Large intestine (tissue), 3 donors: ENCODE measurements at regions not wholly inside any gene's neighbourhood (a gene's known extent, or its start where the extent isn't known, plus 50 kb on each side); places are given as distances from the start of the nearest gene placed in this dataset.
"Not testable (repeated sequence)": the region's sequence is repeated elsewhere in the genome, so short reads cannot be mapped to it uniquely, and the experiment has no call there.

Source experiments
- DNase-seq, 2 donors: peaks; one replicate each; pipeline versions ENCODE4 v3.0.0 to v3.0.0-alpha.2; 2013
- H3K27ac ChIP-seq: one replicate; pipeline ENCODE4 v1.5.1; 2013; ENCODE audit warnings: low read length
- H3K27me3 ChIP-seq: 2 replicates; pipeline ENCODE4 v1.6.1; 2013; ENCODE audit warnings: low read length; ENCODE audit not compliant: control insufficient read depth, insufficient read depth
- H3K36me3 ChIP-seq: 2 replicates; pipeline ENCODE4 v1.6.1; 2013; ENCODE audit warnings: low read length; ENCODE audit not compliant: control insufficient read depth, insufficient read depth
- H3K4me1 ChIP-seq: one replicate; pipeline ENCODE4 v1.6.1; 2013; ENCODE audit warnings: low read length; ENCODE audit not compliant: control insufficient read depth, insufficient read depth
- H3K4me3 ChIP-seq: one replicate; pipeline ENCODE4 v1.5.1; 2013; ENCODE audit warnings: low read length
- H3K9me3 ChIP-seq: one replicate; pipeline ENCODE4 v1.6.1; 2013; ENCODE audit warnings: mild to moderate bottlenecking, low read depth, low read length, moderate library complexity; ENCODE audit not compliant: control insufficient read depth
- WGBS: methylation state at CpG from one replicate; pipeline ENCODE4 v1.1.5; 2013; ENCODE audit warnings: low lambda C conversion rate; ENCODE audit not compliant: insufficient coverage; 5-methylcytosine and 5-hydroxymethylcytosine counted together

DNA sequence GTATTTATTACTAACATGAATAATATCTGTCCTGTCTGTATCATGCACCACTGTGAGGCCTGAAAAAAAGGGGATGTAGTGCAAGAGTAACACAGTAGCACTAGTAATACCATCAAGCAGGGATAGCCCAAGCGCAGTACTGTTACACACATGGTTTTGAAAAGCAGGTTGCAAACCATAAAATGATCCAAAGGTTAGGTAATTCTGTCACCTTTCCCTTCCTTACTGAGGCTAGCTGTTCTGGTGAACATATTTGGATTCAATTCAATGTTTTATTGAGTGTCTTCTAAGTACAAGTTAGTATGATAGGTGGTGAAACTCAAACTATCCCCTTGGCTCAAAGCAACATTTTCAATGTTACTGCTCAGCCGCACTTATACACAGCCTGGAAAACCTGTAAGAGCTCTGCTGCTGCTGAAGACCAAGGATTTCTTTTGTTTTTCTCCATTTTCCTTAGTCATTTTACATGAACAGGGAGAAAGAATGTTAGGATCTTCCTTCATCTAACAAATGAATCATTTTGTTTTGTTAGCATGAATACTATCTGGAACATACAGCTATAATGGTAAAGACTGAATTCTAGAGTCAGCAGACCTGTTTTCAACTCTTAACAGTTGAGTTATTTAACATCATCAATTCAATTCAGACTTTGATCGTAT, 102.5 kb upstream of the ITPRID2 start:
- Histone ChIP-seq H3K27me3 (no peaks in the 10 kb centered on the region), H3K4me1 (peaks cover 48% of the 10 kb centered on the region), H3K36me3 (no peaks in the 10 kb centered on the region), H3K9me3 (no peaks in the 10 kb centered on the region), H3K4me3 (no peak overlapping the region), H3K27ac (peak overlapping the region; percentile 82)
- DNase-seq, result peak in 1 of 2 donors; percentile 61
- 100% methylated on average over 1 of the region's 3 CpGs for WGBS

DNA sequence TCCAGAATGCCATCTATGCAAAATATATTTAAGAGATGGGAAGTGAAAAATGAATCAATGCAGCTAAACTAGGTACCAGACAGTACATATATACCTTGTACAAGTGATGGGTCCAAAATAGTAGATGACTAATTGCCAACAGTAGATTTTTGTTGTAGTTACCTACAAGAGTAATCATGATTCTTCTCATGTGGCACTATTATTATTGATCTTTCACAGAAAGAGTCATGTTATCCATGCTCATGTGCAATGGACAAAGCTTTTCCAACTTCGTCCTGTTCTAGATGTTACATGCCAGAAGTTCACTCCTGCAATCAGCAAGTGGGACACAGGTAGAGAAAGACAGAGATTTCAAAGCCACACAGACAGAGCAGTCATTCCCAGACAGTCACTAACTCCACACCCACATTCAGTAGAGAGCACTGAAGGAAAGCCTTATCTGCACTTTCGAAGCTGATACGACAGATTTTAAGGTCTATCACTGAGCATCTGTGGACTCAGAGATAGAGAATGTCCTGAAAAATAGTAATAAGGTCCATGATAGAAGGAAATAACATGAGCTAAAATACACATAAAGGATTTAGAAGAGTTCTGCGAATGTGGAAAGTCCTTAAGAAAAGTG, 101.6 kb upstream of the ITPRID2 start:
- peaks cover 44% of the 10 kb centered on the region for H3K4me1 ChIP-seq
- no peaks in the 10 kb centered on the region for H3K9me3 ChIP-seq
- no CpG with 5 or more reads among the region's 4 CpGs for WGBS
- no peaks in the 10 kb centered on the region for H3K27me3 ChIP-seq
- no peaks in the 10 kb centered on the region for H3K36me3 ChIP-seq
- no peak overlapping the region for H3K4me3 ChIP-seq
- peak overlapping the region; percentile 82 for H3K27ac ChIP-seq
- peak in 1 of 2 donors; percentile 30 for DNase-seq

DNA sequence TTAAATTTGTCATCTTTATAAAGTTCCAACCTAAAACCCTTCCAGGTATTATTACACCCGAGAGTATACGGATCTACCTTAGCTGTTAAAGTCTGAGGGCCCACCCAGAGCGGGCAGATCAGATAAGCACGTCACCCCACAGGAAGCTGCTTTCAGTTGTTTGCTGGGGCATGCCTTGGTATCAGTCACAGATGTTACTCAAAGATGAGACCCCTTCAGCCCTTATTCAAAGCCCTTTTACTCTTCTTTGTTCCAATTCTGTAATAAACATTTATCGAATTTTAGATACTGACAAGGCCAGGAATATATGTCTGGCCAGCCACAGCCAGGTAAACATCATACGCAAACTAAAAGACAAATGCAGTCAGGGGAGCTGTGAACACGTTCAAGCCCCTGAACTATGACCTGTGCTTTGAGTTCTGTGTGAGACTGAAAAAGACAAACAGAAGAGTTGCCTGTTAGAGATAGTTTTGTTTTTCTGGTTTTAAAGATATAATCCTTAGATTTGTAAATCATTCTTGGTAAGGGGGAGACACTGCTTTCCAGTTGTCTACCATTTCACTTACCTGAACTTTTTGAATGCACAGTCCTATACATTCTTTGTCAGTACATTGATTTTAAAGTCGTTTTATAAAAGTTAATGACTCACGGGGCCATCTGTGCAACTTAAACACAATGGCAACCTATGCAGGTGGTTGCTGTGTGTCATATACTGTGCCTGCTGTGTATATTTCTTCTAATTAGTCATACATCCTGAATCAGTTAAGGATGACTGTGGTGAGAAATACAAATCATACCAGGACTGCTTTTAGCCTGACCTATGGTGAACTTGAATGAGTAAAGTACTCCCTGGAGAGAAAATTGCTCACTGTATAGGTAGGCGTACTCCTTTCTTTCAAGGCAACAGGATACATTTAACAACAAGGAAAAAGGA, 100.5 kb upstream of the ITPRID2 start:
- Histone ChIP-seq H3K4me3 (no peak overlapping the region), H3K27ac (peak overlapping the region; percentile 82), H3K27me3 (no peaks in the 10 kb centered on the region), H3K4me1 (peaks cover 44% of the 10 kb centered on the region), H3K9me3 (no peaks in the 10 kb centered on the region), H3K36me3 (no peaks in the 10 kb centered on the region)
- DNase-seq, result peak in 1 of 2 donors; percentile 61
- 17% methylated on average over 3 of the region's 10 CpGs for WGBS

DNA sequence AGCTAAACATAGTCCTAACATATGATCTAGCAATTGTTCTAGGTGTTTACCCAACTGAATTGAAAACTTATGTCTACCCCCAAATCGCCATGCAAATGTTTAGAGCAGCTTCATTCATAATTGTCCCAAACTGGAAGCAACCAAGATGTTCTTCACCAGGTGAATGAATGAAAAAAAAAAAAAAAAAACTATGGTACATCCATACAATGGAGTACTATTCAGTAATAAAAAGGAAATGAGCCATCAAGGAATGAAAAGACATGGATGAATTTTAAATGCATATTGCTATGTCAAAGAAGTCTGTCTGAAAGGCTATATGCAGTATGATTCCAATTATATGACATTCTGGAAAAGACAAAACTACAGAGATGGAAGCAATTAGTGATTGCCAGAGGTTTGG, 98.6 kb upstream of the ITPRID2 start:
- Histone ChIP-seq H3K4me1 (peaks cover 32% of the 10 kb centered on the region), H3K36me3 (no peaks in the 10 kb centered on the region), H3K27me3 (no peaks in the 10 kb centered on the region), H3K9me3 (no peaks in the 10 kb centered on the region), H3K27ac (no peak overlapping the region), H3K4me3 (no peak overlapping the region)
- DNase-seq, result no peak
- WGBS, result no CpG with 5 or more reads among the region's 1 CpG

DNA sequence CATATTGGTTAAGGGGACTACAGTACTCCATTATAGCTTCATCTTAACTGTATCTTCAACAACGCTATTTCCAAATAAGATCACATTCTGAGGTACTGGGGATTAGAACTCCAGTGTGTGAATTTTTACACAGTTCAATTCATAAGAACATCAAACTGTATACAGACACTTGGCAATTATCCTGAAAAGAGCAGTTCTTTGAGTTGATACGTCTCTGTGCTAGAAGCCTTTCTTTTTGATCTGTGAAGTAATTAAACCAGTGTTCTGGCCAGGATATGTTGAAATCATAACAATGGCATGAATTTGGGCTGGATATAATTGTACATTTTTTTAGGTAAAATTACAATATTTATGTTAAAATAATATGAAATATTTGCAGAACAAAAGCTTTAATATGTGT, 93.5 kb upstream of the ITPRID2 start:
- H3K27me3 ChIP-seq, result no peaks in the 10 kb centered on the region
- H3K27ac ChIP-seq, result no peak overlapping the region
- WGBS, result 100% methylated on average over 1 of the region's 2 CpGs
- no peak overlapping the region for H3K4me3 ChIP-seq
- H3K9me3 ChIP-seq, result no peaks in the 10 kb centered on the region
- no peaks in the 10 kb centered on the region for H3K36me3 ChIP-seq
- no peak for DNase-seq
- H3K4me1 ChIP-seq, result no peaks in the 10 kb centered on the region

DNA sequence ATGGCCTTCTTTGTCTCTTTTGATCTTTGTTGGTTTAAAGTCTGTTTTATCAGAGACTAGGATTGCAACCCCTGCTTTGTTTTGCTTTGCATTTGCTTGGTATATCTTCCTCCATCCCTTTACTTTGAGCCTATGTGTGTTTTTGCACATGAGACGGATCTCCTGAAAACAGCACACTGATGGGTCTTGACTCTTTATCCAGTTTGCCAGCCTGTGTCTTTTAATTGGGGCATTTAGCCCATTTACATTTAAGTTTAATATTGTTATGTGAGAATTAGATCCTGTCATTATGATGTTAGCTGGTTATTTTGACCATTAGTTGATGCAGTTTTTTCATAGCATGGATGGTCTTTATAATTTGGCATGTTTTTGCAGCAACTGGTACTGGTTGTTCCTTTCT, 89.2 kb upstream of the ITPRID2 start:
- not testable (repeated sequence) for DNase-seq, H3K36me3 ChIP-seq, H3K4me3 ChIP-seq, H3K27ac ChIP-seq, H3K4me1 ChIP-seq, H3K27me3 ChIP-seq, H3K9me3 ChIP-seq
- no CpG with 5 or more reads among the region's 1 CpG for WGBS

DNA sequence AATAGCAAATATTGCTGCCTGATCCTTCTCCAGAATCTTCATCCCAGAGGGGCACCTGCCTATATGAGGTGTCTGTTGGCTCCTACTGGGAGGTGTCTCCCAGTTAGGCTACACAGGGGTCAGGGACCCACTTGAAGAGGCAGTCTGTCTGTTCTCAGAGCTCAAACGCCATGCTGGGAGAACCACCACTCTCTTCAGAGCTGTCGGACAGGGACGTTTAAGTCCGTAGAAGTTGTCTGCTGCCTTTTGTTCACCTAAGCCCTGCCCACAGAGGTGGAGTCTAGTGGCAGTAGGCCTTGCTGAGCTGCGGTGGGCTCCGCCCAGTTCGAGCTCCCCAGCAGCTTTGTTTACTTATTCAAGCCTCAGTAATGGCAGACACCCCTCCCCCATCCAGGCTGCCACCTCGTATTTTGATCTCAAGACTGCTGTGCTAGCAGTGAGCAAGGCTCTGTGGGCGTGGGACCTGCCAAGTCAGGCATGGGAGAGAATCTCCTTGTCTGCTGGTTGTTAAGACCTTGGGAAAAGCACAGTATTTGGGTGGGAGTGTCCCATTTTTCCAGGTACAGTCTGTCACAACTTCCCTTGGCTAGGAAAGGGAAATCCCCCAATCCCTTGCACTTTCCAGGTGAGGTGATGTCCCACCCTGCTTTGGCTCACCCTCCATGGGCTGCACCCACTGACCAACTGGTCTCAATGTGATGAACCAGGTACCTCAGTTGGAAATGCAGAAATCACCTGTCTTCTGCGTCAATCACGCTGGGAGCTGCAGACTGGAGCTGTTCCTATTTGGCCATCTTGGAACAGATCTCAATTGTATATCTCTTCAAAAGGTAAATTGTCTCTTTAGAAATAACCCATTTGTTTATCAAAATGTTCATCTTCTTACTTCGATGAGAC, 87.4 kb upstream of the ITPRID2 start:
- not testable (repeated sequence) for H3K4me1 ChIP-seq, H3K9me3 ChIP-seq, H3K27me3 ChIP-seq, H3K27ac ChIP-seq, H3K4me3 ChIP-seq, H3K36me3 ChIP-seq
- WGBS, result 100% methylated on average over 1 of the region's 12 CpGs
- DNase-seq, result peak in 1 of 2 donors; percentile 59

DNA sequence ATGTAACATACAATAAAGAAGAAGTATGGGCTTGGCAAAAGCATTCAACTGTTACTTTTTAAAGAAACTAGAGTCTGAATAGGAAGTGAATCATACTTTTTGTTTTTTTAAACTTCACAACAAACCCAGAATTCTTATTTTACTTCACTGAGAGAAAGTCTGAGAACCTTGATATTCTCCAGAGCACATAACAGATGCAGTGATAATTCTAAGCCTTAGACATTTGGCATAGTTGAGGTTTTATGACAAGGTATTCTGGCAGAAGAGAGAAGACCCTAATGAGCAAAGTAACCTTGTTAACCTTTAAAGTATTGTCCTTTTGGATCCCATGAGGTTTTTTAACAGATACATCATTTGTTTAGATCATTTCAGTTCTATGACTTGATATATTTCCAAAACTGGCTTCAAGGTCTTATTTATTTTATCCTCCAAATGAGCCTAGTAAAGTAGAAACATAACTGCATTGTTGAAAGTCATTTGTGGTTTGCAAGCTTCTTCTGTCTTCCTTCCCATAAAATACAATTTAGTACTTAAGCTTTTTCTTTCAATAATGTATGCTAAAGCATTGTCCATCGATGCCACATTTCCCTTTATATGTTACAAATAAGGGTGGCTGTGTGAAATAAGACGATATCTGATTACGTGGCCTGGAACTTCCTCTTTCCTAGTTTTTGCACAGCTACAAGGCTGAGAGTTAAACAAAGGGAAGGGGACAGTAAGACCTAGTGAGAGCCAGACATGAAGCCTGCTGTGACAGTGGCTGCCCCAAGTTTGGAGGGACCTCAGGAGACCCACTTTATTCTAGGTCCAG, 86.1 kb upstream of the ITPRID2 start:
- no peaks in the 10 kb centered on the region for H3K4me1 ChIP-seq
- no peaks in the 10 kb centered on the region for H3K36me3 ChIP-seq
- no peaks in the 10 kb centered on the region for H3K27me3 ChIP-seq
- WGBS, result no CpG with 5 or more reads among the region's 3 CpGs
- H3K27ac ChIP-seq, result no peak overlapping the region
- H3K4me3 ChIP-seq, result no peak overlapping the region
- DNase-seq, result no peak
- no peaks in the 10 kb centered on the region for H3K9me3 ChIP-seq

DNA sequence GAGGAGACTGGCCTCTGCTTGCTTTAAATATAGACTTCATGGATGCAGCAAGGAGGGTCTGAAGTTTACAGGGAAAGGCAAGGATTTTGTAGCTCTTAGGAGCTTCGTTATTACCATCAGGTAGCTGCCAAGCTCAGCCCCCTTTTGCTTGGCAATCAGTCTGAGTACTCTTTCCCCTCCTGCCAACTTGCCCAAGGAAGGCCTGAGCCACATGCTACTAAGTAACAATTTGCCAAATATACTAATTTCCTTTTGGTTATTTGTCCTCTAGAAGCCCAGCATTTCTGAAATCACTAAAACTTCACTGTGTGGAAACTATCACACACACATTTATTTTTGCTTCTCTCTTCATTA, 85.5 kb upstream of the ITPRID2 start:
- Histone ChIP-seq H3K27ac (no peak overlapping the region), H3K36me3 (no peaks in the 10 kb centered on the region), H3K4me3 (no peak overlapping the region), H3K4me1 (no peaks in the 10 kb centered on the region), H3K27me3 (no peaks in the 10 kb centered on the region), H3K9me3 (no peaks in the 10 kb centered on the region)
- no CpG with 5 or more reads among the region's 1 CpG for WGBS
- no peak for DNase-seq
